Skeletal muscle satellite cell (primary cell): ENCODE measurements at regions not wholly inside any gene's neighbourhood (a gene's known extent, or its start where the extent isn't known, plus 50 kb on each side); places are given as distances from the start of the nearest gene placed in this dataset.

Source experiments
- H3K27me3 ChIP-seq: 2 replicates; pipeline ENCODE4 v1.7.0; 2013; ENCODE audit warnings: low read length; ENCODE audit not compliant: control insufficient read depth, insufficient read depth
- H3K36me3 ChIP-seq: 2 replicates; pipeline ENCODE4 v1.7.0; 2013; ENCODE audit warnings: mild to moderate bottlenecking, control low read depth, low read length; ENCODE audit not compliant: insufficient read depth
- H3K4me1 ChIP-seq: 2 replicates; pipeline ENCODE4 v1.7.0; 2013; ENCODE audit warnings: low read length; ENCODE audit not compliant: control insufficient read depth, insufficient read depth
- H3K4me2 ChIP-seq: 2 replicates; pipeline ENCODE4 v1.7.0; 2013; ENCODE audit warnings: mild to moderate bottlenecking, low read length
- H3K4me3 ChIP-seq: 2 replicates; pipeline ENCODE4 v1.7.0; 2013; ENCODE audit warnings: low read length
- H3K9ac ChIP-seq: 2 replicates; pipeline ENCODE4 v1.7.0; 2013; ENCODE audit warnings: mild to moderate bottlenecking, low read depth, low read length, moderate library complexity
- H3K9me3 ChIP-seq: replicated peaks from 2 replicates; pipeline ENCODE4 v1.7.0; 2013; ENCODE audit warnings: mild to moderate bottlenecking, control low read depth, low read length

DNA sequence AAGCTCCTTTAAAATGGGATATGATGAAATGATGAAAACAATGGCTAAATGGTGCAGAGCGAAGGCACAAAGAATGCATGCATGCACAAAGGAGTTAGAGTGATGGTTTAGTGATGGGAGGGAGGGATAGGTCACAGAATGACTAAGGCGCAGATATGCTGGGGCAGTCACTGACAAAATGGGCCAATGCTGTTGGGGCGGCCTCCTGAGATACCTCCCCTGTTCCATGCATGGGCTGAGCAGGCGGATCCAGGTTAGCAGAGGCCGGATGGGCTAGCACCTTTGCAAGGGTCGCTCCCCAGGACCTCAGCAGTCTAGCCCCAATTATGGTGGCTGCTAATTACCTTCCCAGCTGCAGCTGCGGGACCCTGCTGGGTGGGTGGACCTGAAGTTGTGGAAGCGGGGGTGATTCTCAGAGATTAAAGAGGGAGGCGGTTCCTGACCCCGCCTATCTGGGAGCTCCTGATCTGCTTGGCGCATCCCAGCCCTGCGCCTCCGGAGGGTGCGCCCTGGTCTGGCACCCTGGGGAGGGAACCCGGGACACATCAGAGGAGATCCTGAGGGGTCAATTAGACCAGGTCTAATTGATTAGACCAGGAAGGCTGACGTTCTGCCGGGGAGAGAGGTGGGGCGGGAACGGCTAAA lies 175.0 kb downstream of the CYP26A1 start:
- H3K27me3 ChIP-seq = peaks cover 33% of the 10 kb centered on the region
- H3K4me3 ChIP-seq = no peak overlapping the region
- H3K4me2 ChIP-seq = no peak overlapping the region
- H3K9me3 ChIP-seq = no peaks in the 10 kb centered on the region
- H3K4me1 ChIP-seq = no peaks in the 10 kb centered on the region
- no peaks in the 10 kb centered on the region for H3K36me3 ChIP-seq
- H3K9ac ChIP-seq = no peak overlapping the region

DNA sequence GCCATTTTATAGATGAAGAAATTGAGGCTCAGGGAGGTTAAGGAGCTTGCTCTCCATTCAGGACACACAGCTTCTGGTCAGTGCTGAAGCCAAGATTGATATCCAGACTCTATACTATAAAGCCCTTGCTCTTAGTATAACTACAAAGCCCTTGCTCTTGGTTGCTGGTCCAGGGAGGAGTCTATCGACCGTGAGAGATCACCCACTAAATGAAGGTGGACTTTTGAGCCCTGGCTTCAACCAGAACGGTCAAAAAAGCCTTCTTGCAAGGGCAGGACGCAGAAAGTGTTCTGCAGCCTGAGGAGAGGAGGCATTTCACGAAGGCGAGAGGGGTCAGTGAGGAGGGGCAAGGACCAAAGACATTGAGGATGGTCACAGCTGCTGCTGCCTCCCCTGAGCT lies 176.3 kb downstream of the CYP26A1 start:
- no peak overlapping the region for H3K9ac ChIP-seq
- no peak overlapping the region for H3K4me3 ChIP-seq
- no peaks in the 10 kb centered on the region for H3K4me1 ChIP-seq
- no peaks in the 10 kb centered on the region for H3K36me3 ChIP-seq
- peaks cover 29% of the 10 kb centered on the region for H3K27me3 ChIP-seq
- H3K4me2 ChIP-seq = no peak overlapping the region
- H3K9me3 ChIP-seq = no peaks in the 10 kb centered on the region

DNA sequence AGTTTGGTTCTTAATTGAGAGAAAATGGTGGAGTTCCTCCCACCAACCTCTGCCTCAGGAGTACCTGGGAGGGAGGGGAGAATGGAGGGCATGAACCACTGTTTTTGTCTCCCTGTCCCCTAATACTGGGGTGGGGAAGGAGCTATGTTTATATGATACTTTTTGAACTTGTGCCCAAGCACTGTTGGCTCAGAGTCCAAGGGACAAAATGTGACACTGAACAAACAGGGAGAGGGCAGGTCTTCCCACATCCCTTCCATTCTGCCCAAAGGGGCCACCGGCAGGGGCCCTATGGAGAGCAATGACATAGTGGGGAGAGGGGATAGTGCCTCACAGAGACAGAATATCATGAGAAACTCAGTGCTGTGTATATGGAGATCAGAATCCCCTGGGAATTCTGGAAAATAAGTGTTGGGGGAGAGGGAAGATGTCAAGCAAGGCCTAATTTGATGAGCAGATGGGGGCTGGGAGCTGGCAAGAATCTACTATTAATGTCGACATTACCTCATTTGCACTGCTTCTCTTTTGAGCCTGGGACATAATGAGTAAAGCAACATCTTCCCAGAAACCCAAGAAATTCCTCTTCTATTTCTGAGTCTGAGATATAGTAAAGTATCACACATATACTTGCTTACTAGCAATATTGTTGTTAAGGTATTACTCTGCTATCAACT lies 180.6 kb downstream of the CYP26A1 start:
- Histone ChIP-seq H3K9ac (no peak overlapping the region), H3K27me3 (peaks cover 8% of the 10 kb centered on the region), H3K4me1 (no peaks in the 10 kb centered on the region), H3K36me3 (no peaks in the 10 kb centered on the region), H3K4me2 (no peak overlapping the region), H3K4me3 (no peak overlapping the region), H3K9me3 (no peaks in the 10 kb centered on the region)

DNA sequence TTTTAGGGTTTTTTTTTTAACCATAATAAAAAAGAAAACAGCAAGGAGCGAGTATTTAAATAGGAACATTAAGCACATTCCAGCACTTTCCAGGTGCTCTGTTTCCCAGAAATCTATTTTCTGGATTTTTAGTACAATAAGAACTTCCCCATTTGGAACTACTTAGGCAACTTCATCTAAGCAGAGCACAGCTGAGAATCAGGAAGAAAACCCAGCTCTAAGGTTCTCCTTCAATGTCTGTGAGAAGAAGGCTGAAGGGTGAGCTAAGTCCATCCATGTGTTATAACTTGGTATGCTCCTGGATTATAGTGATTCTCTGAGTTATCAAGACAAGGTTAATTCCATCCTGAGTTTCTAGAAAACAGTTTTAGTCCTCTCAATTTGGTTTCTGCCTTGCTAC lies 181.9 kb downstream of the CYP26A1 start:
- H3K9ac ChIP-seq = no peak overlapping the region
- no peak overlapping the region for H3K4me3 ChIP-seq
- H3K9me3 ChIP-seq = no peaks in the 10 kb centered on the region
- no peaks in the 10 kb centered on the region for H3K36me3 ChIP-seq
- no peak overlapping the region for H3K4me2 ChIP-seq
- H3K4me1 ChIP-seq = no peaks in the 10 kb centered on the region
- H3K27me3 ChIP-seq = no peaks in the 10 kb centered on the region
